Inflammatory macrophage (primary cell): ENCODE measurements at regions not wholly inside any gene's neighbourhood (a gene's known extent, or its start where the extent isn't known, plus 50 kb on each side); places are given as distances from the start of the nearest gene placed in this dataset.

ENCODE experiments used
- DNase-seq, 2 donors: peaks; one replicate each; pipeline ENCODE4 v3.0.0-alpha.2; 2020 to 2022

GRCh38 chr3:5304789-5305683 is 117.5 kb downstream of the EDEM1 start:
- peak; percentile 77 to 78 for DNase-seq

GRCh38 chr3:5305684-5305989 is 118.1 kb downstream of the EDEM1 start:
- DNase-seq, result no peak

DNA sequence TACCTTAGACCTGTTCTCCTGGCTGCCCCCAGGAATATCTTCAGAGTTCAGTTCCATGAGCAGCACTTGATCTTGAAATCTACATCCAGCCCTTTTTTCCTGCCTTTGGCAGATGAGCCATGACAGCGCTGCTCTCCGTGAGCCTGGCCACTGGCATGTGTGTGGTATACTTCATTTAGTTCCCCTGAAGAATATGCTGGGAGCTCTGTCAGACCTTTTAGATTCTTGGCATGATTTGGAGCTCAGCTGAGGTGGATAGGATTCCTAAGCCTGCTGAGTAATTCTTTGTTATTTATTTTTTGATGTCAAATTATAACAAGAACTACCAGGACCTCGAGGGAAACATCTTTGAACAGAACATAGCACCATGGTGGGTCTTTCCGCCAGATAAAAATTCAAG is 121.7 kb downstream of the EDEM1 start:
- DNase-seq, result no peak

GRCh38 chr3:5309602-5310001 is 122.1 kb downstream of the EDEM1 start:
- no peak for DNase-seq

DNA sequence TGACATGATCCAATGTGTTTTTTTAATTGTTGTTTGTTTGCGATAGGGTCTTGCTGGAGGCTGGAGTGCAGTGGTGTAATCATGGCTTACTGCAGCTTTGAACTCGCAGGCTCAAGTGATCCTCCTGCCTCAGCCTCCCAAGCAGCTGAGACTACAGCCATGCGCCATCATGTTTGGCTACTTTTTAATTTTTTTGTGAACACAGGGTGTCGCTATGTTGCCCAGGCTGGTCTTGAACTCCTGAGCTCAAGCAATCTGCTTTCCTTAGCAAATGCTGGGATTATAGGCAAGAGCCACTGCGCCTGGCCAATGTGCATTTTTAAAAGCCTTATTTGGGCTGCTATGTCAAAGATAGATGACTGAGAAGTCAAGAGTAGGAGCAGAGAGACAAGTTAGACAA is 123.0 kb downstream of the EDEM1 start:
- DNase-seq, result no peak

GRCh38 chr3:5312290-5312689 is 124.8 kb downstream of the EDEM1 start:
- DNase-seq, result peak; percentile 39 to 46

GRCh38 chr3:5314897-5315296 is 127.4 kb downstream of the EDEM1 start:
- no peak for DNase-seq

GRCh38 chr3:5317557-5317956 is 130.1 kb downstream of the EDEM1 start:
- DNase-seq, result peak in 1 of 2 donors; percentile 13

- no peak for DNase-seq
These were observed 131.9 kb downstream of the EDEM1 start for GRCh38 chr3:5319454-5319853.

- DNase-seq, result no peak
These were observed 134.3 kb downstream of the EDEM1 start for GRCh38 chr3:5321666-5322340.

DNA sequence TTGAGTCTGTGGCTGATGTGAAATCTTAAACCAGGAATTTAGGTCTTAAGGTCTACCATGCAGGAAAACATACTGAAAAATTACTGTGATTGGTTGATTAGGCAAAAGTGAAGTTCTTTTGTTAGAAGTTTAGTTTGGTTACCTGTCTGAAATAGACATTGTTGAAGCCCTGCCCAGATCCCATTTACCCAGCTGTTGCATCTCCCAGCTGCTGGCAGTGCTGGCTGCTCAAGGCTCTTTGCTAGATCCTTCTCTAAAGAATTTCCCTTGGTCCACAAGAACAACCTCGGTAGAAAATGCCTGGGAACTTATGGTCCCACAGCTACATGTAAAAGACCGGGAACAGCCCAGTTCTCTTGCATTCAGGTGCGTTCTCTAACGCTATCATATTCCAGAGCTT is 137.3 kb downstream of the EDEM1 start:
- DNase-seq, result no peak

GRCh38 chr3:5330152-5330810 is 142.8 kb downstream of the EDEM1 start:
- DNase-seq, result no peak

GRCh38 chr3:5331567-5332269 is 144.2 kb downstream of the EDEM1 start:
- DNase-seq, result no peak

GRCh38 chr3:5332270-5332956 is 144.9 kb downstream of the EDEM1 start:
- no peak for DNase-seq

GRCh38 chr3:5339967-5340535 is 152.5 kb downstream of the EDEM1 start:
- no peak for DNase-seq

DNA sequence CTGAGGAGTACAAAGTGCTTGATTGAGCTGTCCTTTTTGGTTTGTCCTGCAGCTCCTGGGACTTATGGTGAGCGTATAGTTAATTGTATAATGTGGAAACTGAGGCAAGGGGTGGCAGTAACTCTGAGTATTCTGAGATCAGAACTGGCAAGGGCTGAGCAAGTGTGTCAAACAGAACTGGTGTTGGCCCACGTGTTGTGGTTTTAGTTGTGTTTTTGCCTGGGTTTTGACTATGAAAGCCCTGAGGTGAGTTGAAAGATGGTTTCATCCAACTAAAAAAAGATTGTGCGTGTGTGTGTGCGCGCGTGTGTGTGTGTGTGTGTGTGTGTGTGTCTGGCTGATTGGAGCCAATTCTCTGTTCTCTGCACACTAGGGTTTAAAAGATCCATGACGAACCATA is 154.1 kb downstream of the EDEM1 start:
- no peak for DNase-seq

DNA sequence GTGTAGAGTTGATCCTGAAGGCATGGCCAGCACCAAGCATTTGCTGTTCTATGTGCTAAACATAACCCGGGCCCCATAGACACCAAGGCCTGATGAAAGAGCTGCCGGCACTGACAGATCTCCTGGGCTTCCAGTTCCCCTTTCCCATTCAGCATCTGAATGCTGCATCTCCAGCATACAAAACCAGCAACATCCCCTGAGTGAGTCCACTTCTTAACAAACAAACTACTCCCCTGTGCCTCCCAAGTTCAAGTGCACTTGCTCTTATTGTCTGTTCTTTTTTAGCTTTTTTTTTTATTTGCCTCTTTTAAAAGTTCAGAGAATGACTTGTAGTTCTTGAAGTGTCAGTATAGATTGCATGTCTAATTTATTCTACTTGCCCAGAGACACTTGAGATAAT is 156.0 kb downstream of the EDEM1 start:
- DNase-seq, result no peak

GRCh38 chr3:5344707-5345106 is 157.2 kb downstream of the EDEM1 start:
- no peak for DNase-seq

DNA sequence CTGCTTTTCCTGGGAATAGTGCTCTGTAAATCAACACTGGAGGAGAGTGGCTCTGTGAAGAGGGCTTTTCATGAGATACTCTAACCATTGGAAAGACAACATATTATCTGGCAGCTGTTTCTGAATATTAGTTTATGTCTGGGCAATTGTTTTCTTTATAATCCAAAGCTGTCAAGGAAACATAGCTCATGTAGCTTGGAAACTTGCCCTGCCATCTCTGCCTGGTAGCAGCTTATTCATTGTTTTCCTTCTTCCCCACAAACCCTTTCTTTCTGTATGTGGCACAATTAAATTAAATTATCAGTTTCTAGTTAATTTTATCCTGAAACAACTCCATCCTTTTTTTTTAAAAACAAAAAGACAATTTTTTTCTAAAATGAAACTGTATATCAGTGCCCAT is 160.0 kb downstream of the EDEM1 start:
- no peak for DNase-seq

DNA sequence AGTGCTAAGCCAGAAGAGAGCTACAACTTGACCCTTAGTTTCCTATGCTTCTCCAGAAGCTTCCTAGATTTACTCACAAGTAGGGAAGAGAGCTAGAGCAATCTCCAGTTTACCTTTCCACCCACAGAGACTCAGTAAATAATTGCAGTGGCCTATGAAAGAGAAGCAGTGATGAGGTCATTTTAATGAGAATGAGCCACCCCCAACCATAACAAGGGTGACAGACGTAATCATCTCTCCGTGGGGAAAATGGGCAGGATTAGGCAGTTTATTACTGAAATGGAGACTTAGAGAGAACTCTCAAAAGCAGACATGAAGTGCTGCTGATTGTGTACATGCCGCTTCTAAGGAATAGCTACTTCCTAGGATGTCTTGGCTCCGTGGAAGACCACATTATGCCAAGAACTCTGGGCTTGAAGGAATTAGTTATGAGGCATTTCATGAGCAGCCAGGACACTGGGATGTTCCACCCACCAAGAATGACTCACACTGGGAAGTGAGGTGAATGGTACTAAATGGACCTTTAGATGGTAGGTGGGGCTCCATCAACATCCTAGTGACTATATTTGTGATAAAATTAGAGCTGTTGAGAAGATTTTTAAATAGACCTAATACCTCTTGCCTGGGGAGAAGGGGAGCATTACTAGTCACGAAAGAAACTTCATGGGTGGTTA is 160.9 kb downstream of the EDEM1 start:
- DNase-seq, result no peak

DNA sequence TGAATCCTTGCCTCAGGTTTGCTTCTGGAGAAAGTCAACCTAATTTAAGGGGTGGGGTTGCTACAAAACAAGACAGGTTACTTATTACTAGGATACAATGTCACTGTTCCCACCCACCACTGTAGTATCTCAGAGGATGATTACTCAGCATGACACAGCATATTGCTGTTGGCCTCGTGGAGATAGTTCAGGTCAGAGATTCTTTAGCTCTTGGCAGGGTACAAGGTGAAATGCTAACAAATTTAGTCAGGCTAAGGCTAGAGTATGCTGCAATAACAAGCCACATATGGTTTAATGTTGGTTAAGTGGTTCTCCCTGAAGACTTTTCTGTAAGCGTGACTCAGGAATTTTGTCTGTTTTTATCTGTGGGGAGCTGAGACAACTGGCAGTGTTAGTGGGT is 161.8 kb downstream of the EDEM1 start:
- no peak for DNase-seq

DNA sequence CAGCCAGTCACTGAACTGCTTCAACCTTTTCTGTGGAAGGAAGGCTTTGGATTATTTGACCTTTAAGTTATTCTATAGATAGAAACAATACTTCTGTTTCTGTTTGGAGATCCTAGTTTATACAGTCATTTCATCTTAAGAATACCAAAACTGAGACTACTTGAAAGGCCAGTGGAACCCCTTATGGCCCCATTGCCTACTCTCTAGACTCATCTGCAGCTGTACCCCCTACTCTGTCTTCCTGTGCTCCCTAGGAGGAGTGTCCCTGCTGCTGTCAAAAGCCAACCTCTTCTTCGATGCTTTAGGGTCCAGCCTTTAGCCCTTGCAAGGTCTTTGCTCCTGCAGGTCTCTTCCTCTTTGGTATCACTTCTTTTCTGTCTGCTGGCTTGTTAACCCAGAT is 169.6 kb downstream of the EDEM1 start:
- DNase-seq, result no peak
